ENCODE measurements at regions not wholly inside any gene's neighbourhood (a gene's known extent, or its start where the extent isn't known, plus 50 kb on each side); places are given as distances from the start of the nearest gene placed in this dataset.

- TF ChIP-seq, protein P1, sequence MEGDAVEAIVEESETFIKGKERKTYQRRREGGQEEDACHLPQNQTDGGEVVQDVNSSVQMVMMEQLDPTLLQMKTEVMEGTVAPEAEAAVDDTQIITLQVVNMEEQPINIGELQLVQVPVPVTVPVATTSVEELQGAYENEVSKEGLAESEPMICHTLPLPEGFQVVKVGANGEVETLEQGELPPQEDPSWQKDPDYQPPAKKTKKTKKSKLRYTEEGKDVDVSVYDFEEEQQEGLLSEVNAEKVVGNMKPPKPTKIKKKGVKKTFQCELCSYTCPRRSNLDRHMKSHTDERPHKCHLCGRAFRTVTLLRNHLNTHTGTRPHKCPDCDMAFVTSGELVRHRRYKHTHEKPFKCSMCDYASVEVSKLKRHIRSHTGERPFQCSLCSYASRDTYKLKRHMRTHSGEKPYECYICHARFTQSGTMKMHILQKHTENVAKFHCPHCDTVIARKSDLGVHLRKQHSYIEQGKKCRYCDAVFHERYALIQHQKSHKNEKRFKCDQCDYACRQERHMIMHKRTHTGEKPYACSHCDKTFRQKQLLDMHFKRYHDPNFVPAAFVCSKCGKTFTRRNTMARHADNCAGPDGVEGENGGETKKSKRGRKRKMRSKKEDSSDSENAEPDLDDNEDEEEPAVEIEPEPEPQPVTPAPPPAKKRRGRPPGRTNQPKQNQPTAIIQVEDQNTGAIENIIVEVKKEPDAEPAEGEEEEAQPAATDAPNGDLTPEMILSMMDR (IDR thresholded peaks at IDR 0.05), result no peak
- TF ChIP-seq POLR2A (IDR thresholded peaks at IDR 0.05), result no peak
- no peaks in the 10 kb centered on the region for H3K9me3 ChIP-seq
- H3K27me3 ChIP-seq, result no peaks in the 10 kb centered on the region
- no peaks in the 10 kb centered on the region for H3K36me3 ChIP-seq
- WGBS, 2 donors, result 82% methylated on average over 1 to 5 of the region's 5 CpGs
- intact Hi-C loops (cut with DNase I), result no loop called here
- no peak overlapping the region for H3K4me3 ChIP-seq
- H3K27ac ChIP-seq, result no peak overlapping the region
- no peak for DNase-seq
- H3K4me1 ChIP-seq, result no peaks in the 10 kb centered on the region
Observed at GRCh38 chrX:150185766-150186165, 177.4 kb upstream of the MAMLD1 start.

- Histone ChIP-seq H3K4me1 (peaks cover 0 to 2% (median 0%) of the 10 kb centered on the region in 3 donors), H3K36me3 (no peaks in the 10 kb centered on the region), H3K9me3 (no peaks in the 10 kb centered on the region), H3K4me3 (no peak overlapping the region), H3K27me3 (no peaks in the 10 kb centered on the region), H3K27ac (no peak overlapping the region)
- intact Hi-C loops (cut with DNase I), result no loop called here
- TF ChIP-seq POLR2A (IDR thresholded peaks at IDR 0.05), result no peak
- TF ChIP-seq, protein P1 (IDR thresholded peaks at IDR 0.05), result no peak
- DNase-seq, result no peak
- 44 to 59% methylated on average over 5 of the region's 5 CpGs for WGBS, 2 donors
Observed at GRCh38 chrX:150192816-150193215, 170.3 kb upstream of the MAMLD1 start.

- intact Hi-C loops (cut with DNase I), result no loop called here
- H3K9me3 ChIP-seq, result no peaks in the 10 kb centered on the region
- whole genome bisulfite sequencing, 2 donors, result no CpG with 5 or more reads among the region's 3 CpGs
- no peak for DNase-seq
- peaks cover 0 to 4% (median 4%) of the 10 kb centered on the region in 3 donors for H3K4me1 ChIP-seq
- H3K27ac ChIP-seq, result no peak overlapping the region
- TF ChIP-seq, protein P1 (IDR thresholded peaks at IDR 0.05), result no peak
- no peak for TF ChIP-seq POLR2A (IDR thresholded peaks at IDR 0.05)
- no peaks in the 10 kb centered on the region for H3K27me3 ChIP-seq
- no peak overlapping the region for H3K4me3 ChIP-seq
- H3K36me3 ChIP-seq, result no peaks in the 10 kb centered on the region
Observed at GRCh38 chrX:150196285-150196684, 166.8 kb upstream of the MAMLD1 start.

GRCh38 chrX:150197388-150197787 lies 165.7 kb upstream of the MAMLD1 start:
- H3K9me3 ChIP-seq, result no peaks in the 10 kb centered on the region
- H3K4me3 ChIP-seq, result no peak overlapping the region
- DNase-seq, result no peak
- peaks cover 0 to 5% (median 4%) of the 10 kb centered on the region in 3 donors for H3K4me1 ChIP-seq
- 20% methylated on average over 1 of the region's 2 CpGs; no CpG with 5 or more reads in 1 of the 2 donors for WGBS, 2 donors
- TF ChIP-seq, protein P1 (IDR thresholded peaks at IDR 0.05), result no peak
- no peak for TF ChIP-seq POLR2A (IDR thresholded peaks at IDR 0.05)
- H3K36me3 ChIP-seq, result no peaks in the 10 kb centered on the region
- intact Hi-C loops (cut with DNase I), result no loop called here
- no peak overlapping the region for H3K27ac ChIP-seq
- H3K27me3 ChIP-seq, result no peaks in the 10 kb centered on the region

DNA sequence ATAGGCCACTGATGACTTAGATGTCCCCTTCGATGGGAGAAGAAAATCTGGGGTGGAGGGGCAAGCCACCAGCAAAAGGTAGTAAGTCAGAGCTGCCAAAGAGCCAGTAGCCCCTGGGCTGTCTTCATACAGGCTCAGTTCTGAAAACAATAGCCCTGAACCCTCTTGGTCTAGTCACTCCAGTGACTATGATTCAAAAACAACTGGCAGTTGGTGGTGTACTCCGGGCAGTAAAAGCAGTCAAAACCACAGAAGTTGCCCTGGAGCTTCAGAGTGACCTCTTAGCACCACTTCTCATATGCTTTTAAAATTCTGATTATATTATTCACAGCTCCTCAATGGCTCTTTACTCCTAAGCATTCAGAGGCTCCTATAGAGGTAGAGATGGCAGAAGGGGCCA lies 164.3 kb upstream of the MAMLD1 start:
- TF ChIP-seq POLR2A (IDR thresholded peaks at IDR 0.05), result no peak
- TF ChIP-seq, protein P1 (IDR thresholded peaks at IDR 0.05), result no peak
- 49 to 77% methylated on average over 1 to 2 of the region's 2 CpGs for WGBS, 2 donors
- intact Hi-C loops (cut with DNase I), result no loop called here
- no peak overlapping the region for H3K4me3 ChIP-seq
- H3K36me3 ChIP-seq, result no peaks in the 10 kb centered on the region
- H3K27ac ChIP-seq, result no peak overlapping the region
- peaks cover 0 to 8% (median 4%) of the 10 kb centered on the region in 3 donors for H3K4me1 ChIP-seq
- DNase-seq, result no peak
- H3K27me3 ChIP-seq, result no peaks in the 10 kb centered on the region
- no peaks in the 10 kb centered on the region for H3K9me3 ChIP-seq
